ENCODE measurements at regions not wholly inside any gene's neighbourhood (a gene's known extent, or its start where the extent isn't known, plus 50 kb on each side); places are given as distances from the start of the nearest gene placed in this dataset.

DNA sequence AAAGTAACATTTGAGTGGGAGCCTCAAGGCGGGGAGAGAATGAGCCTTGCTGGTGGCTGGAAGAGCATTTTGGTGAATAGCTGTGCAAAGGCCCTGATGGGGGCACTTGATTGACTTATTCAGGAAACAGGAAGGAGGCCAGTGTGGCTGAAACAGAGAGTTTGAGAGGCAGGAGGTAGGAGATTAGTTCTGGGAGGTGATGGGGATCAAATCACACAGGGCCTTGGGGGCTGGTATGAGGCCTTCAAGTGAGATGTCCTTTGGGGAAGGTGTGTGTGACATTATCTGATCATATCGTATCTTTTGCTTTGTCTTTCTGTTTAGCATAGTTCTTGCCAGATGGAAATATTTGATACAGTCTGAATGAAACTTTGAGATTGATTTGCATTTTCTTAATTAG, 172.3 kb downstream of the TENT4A start:
- TF ChIP-seq GLIS3 (CRISPR knock-in tag; IDR thresholded peaks at IDR 0.05) (no peak), OSR1 (CRISPR knock-in tag; IDR thresholded peaks at IDR 0.05) (no peak), SNAI2 (CRISPR knock-in tag; IDR thresholded peaks at IDR 0.05) (no peak), ISL1 (CRISPR knock-in tag; IDR thresholded peaks at IDR 0.05) (no peak), ZNF70 (CRISPR knock-in tag; IDR thresholded peaks at IDR 0.05) (no peak), ZFP3 (CRISPR knock-in tag; IDR thresholded peaks at IDR 0.05) (no peak), RARB (CRISPR knock-in tag; IDR thresholded peaks at IDR 0.05) (no peak), ZC3H10 (CRISPR knock-in tag; IDR thresholded peaks at IDR 0.05) (no peak)
- TF ChIP-seq, protein P1, sequence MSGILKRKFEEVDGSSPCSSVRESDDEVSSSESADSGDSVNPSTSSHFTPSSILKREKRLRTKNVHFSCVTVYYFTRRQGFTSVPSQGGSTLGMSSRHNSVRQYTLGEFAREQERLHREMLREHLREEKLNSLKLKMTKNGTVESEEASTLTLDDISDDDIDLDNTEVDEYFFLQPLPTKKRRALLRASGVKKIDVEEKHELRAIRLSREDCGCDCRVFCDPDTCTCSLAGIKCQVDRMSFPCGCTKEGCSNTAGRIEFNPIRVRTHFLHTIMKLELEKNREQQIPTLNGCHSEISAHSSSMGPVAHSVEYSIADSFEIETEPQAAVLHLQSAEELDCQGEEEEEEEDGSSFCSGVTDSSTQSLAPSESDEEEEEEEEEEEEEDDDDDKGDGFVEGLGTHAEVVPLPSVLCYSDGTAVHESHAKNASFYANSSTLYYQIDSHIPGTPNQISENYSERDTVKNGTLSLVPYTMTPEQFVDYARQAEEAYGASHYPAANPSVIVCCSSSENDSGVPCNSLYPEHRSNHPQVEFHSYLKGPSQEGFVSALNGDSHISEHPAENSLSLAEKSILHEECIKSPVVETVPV (CRISPR knock-in tag; IDR thresholded peaks at IDR 0.05), result no peak
- TF ChIP-seq, protein P2, sequence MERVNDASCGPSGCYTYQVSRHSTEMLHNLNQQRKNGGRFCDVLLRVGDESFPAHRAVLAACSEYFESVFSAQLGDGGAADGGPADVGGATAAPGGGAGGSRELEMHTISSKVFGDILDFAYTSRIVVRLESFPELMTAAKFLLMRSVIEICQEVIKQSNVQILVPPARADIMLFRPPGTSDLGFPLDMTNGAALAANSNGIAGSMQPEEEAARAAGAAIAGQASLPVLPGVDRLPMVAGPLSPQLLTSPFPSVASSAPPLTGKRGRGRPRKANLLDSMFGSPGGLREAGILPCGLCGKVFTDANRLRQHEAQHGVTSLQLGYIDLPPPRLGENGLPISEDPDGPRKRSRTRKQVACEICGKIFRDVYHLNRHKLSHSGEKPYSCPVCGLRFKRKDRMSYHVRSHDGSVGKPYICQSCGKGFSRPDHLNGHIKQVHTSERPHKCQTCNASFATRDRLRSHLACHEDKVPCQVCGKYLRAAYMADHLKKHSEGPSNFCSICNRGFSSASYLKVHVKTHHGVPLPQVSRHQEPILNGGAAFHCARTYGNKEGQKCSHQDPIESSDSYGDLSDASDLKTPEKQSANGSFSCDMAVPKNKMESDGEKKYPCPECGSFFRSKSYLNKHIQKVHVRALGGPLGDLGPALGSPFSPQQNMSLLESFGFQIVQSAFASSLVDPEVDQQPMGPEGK (CRISPR knock-in tag; IDR thresholded peaks at IDR 0.05; ENCODE audit: borderline replicate concordance), result no peak
- TF ChIP-seq, protein P3, sequence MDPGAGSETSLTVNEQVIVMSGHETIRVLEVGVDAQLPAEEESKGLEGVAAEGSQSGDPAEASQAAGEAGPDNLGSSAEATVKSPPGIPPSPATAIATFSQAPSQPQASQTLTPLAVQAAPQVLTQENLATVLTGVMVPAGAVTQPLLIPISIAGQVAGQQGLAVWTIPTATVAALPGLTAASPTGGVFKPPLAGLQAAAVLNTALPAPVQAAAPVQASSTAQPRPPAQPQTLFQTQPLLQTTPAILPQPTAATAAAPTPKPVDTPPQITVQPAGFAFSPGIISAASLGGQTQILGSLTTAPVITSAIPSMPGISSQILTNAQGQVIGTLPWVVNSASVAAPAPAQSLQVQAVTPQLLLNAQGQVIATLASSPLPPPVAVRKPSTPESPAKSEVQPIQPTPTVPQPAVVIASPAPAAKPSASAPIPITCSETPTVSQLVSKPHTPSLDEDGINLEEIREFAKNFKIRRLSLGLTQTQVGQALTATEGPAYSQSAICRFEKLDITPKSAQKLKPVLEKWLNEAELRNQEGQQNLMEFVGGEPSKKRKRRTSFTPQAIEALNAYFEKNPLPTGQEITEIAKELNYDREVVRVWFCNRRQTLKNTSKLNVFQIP (CRISPR knock-in tag; IDR thresholded peaks at IDR 0.05; ENCODE audit: borderline replicate concordance, low read depth), result no peak
- no peak for ATAC-seq

DNA sequence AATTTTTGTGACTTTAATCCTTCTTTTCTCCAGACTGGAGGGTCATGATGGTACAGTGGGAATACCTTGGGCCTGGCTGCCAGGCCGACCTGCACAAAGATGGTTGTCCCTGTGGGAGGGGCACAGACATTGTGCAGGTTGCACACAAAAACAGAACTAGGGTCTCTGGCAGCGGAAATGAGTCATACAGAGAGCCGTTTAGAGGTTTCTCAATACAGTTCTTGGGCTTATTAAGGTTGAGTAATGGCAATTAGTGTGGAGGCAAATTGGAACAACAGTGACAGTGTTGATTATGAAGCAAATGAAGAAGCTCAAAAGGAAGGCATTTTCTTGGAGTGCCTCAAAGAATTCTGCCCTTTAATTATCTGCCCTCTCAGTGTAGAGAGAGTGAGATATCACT, 173.6 kb downstream of the TENT4A start:
- ATAC-seq, result no peak

DNA sequence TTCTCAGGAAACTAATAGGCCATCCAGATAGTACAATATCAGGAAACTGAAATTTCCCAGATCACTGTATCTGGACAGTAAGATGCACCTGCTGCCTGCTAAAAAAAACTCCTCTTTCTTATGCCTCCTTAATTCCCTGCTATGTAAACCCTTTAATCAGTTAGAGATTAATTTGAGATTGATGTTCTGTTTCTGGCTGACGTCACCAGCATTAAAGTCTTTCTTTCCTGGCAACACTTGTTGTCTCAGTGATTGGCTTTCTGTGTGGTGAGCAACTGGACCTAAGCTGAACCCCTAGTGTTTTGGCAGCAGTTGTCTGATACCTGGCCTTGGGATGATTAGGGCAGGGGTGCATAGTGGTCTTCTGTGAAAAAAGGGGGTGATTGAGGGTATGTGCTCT, 175.8 kb downstream of the TENT4A start:
- no peak for ATAC-seq
- no peak for TF ChIP-seq BACH2 (CRISPR knock-in tag; IDR thresholded peaks at IDR 0.05; ENCODE audit: borderline replicate concordance)
- TF ChIP-seq, protein P2 (CRISPR knock-in tag; IDR thresholded peaks at IDR 0.05; ENCODE audit: borderline replicate concordance), result no peak
- TF ChIP-seq, protein P4, sequence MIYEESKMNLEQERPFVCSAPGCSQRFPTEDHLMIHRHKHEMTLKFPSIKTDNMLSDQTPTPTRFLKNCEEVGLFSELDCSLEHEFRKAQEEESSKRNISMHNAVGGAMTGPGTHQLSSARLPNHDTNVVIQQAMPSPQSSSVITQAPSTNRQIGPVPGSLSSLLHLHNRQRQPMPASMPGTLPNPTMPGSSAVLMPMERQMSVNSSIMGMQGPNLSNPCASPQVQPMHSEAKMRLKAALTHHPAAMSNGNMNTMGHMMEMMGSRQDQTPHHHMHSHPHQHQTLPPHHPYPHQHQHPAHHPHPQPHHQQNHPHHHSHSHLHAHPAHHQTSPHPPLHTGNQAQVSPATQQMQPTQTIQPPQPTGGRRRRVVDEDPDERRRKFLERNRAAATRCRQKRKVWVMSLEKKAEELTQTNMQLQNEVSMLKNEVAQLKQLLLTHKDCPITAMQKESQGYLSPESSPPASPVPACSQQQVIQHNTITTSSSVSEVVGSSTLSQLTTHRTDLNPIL (CRISPR knock-in tag; IDR thresholded peaks at IDR 0.05; ENCODE audit: low read depth), result no peak
- TF ChIP-seq ISL1 (CRISPR knock-in tag; IDR thresholded peaks at IDR 0.05), result no peak
- TF ChIP-seq TCF4 (CRISPR knock-in tag; IDR thresholded peaks at IDR 0.05; ENCODE audit: borderline replicate concordance), result no peak
- TF ChIP-seq PPARA (CRISPR knock-in tag; IDR thresholded peaks at IDR 0.05; ENCODE audit: borderline replicate concordance), result no peak
- no peak for TF ChIP-seq TOX (CRISPR knock-in tag; IDR thresholded peaks at IDR 0.05; ENCODE audit: borderline replicate concordance)
- no peak for TF ChIP-seq ZNF70 (CRISPR knock-in tag; IDR thresholded peaks at IDR 0.05)

More for the DNA sequence above, 173.6 kb downstream of the TENT4A start:
- TF ChIP-seq PPARA (CRISPR knock-in tag; IDR thresholded peaks at IDR 0.05; ENCODE audit: borderline replicate concordance) (no peak), ZNF565 (CRISPR knock-in tag; conservative IDR thresholded peaks at IDR 0.05; ENCODE audit: low read depth) (no peak), ZNF8 (CRISPR knock-in tag; IDR thresholded peaks at IDR 0.05) (no peak), ZFP3 (CRISPR knock-in tag; IDR thresholded peaks at IDR 0.05) (no peak), ESRRG (CRISPR knock-in tag; IDR thresholded peaks at IDR 0.05) (no peak), ZFP30 (CRISPR knock-in tag; IDR thresholded peaks at IDR 0.05) (no peak), ZNF70 (CRISPR knock-in tag; IDR thresholded peaks at IDR 0.05) (no peak)
- TF ChIP-seq, protein P2 (CRISPR knock-in tag; IDR thresholded peaks at IDR 0.05; ENCODE audit: borderline replicate concordance), result no peak
- TF ChIP-seq, protein P5, sequence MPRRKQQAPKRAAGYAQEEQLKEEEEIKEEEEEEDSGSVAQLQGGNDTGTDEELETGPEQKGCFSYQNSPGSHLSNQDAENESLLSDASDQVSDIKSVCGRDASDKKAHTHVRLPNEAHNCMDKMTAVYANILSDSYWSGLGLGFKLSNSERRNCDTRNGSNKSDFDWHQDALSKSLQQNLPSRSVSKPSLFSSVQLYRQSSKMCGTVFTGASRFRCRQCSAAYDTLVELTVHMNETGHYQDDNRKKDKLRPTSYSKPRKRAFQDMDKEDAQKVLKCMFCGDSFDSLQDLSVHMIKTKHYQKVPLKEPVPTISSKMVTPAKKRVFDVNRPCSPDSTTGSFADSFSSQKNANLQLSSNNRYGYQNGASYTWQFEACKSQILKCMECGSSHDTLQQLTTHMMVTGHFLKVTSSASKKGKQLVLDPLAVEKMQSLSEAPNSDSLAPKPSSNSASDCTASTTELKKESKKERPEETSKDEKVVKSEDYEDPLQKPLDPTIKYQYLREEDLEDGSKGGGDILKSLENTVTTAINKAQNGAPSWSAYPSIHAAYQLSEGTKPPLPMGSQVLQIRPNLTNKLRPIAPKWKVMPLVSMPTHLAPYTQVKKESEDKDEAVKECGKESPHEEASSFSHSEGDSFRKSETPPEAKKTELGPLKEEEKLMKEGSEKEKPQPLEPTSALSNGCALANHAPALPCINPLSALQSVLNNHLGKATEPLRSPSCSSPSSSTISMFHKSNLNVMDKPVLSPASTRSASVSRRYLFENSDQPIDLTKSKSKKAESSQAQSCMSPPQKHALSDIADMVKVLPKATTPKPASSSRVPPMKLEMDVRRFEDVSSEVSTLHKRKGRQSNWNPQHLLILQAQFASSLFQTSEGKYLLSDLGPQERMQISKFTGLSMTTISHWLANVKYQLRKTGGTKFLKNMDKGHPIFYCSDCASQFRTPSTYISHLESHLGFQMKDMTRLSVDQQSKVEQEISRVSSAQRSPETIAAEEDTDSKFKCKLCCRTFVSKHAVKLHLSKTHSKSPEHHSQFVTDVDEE (CRISPR knock-in tag; IDR thresholded peaks at IDR 0.05), result no peak
- TF ChIP-seq, protein P4 (CRISPR knock-in tag; IDR thresholded peaks at IDR 0.05; ENCODE audit: low read depth), result no peak
